DMS153 (cell line): ENCODE measurements at regions not wholly inside any gene's neighbourhood (a gene's known extent, or its start where the extent isn't known, plus 50 kb on each side); places are given as distances from the start of the nearest gene placed in this dataset.

Experiments
- DNase-seq: peaks from one replicate; lab custom pipeline; 2025; lab: John Stamatoyannopoulos, UW

DNA sequence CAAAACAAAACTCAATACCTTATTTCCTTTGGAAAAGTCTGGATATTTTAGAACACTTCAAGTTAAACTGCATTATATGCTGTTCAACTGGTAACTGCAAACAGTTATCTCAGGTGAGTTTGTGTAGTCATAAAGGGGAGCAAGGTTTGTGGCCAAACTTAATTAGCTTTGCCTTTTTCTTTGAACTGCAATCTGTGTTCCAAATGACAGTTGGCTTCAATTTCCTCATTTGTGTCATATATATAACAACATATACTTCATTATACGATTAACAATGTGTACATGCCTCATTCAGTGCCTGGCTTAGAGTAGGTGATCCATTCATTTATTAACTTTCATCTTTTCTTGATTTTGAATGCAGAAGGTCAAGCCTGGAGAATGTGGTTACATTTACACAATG is 55.8 kb downstream of the KCNE4 start:
- DNase-seq: no peak

DNA sequence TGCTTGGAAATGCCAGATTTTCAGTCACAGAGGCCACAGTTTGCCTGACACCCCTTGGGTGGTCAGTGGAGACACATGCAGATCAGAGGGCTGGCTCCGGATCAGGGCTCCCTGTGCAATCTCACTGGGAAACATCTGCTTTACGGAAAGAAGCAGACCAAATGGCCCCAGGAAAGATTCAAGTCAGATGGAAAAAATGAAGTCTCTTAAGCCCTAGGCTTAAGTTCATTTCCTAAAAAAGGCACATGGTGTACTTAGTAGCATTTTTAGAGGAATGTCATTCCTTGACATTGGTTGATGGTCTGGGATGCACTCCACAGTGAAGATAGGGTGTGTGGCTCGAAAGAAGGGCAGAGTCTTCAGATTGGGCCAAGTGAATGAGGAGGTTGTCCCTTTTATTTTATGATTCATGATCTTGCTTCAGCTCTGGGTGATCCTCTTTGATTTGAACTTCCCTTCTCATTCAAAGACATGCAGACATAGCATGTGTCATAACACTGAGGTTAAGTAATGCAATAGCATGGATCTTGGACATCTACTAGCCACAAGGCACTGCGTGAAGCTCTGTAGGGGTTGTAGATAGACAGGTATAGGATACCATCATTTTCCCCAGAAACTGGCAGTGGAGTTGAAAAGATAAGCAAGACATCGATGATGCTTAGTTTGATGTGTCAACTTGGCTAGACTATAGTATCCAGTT is 56.5 kb downstream of the KCNE4 start:
- DNase-seq: no peak

DNA sequence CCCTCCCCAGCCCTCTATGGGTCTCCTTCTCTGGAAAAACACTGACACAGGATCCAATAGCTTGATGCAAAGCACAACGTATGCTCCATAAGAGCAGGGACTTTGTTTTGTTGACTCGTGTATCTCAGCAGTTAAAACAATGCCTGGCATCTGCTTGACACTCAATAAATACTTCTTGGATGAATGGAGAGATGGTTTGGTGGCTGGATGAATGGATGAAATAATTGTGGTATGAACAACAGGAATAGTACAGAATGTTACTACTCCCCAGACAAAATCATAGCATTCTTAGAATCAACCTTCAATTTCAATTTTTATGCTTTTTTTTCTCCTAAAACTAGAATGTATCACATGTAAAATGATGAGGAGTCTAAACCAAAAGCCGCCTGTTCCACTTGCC is 57.4 kb downstream of the KCNE4 start:
- DNase-seq: no peak

DNA sequence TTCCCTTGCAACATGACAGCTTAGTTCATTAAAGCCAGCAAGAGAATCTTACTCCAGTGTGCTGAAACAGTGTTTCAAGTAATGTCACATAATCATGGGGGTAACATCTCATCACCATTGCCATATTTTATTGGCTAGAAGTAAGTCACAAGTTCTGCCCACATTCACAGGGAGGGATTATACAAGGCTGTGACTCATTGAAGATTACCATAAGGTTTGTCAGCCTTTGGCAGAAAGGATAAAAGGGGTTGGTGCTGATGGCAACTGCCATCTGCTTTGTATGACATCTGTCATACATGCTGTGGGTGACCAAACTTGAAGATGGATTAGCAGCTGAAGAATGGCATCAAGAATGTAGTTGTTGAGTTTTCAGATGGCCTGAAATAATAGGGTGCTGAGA is 61.2 kb downstream of the KCNE4 start:
- DNase-seq: no peak

DNA sequence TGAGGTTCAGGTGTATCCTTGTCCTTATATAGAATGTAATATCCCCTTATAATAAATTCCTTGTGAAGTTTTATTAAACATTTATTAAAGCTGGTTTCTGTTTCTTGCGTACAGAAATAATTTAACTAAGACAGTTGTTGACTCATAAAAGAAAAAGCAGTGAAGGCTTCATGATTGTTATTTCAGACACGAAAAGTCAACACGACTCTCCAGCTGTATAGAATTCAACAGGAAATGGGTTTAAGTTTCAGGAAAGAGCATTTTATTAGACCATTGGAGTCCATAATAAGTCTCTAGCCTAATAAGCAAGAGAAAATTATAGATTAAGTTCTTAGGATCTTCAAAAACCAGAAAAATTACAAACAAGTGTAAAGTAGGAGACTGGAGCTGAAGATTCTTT is 62.2 kb downstream of the KCNE4 start:
- no peak for DNase-seq

DNA sequence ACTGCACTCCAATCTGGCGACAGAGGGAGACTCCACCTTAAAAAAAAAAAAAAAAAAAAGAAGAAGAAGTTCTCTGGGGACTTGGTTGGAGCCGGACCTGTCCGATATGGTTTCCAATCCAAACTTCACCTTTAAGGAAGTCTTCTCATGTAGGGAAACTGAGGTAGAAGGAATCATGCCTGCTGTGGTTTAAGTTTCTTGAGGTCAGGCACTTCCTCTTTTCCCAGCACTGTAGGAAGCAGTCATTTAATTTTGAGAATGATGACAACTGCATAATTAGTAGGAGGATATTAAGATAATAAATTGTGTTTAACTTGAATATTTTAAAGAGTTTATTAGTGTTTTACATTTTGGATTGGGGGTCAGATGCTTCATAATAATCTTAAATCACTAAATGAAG is 62.9 kb downstream of the KCNE4 start:
- no peak for DNase-seq

DNA sequence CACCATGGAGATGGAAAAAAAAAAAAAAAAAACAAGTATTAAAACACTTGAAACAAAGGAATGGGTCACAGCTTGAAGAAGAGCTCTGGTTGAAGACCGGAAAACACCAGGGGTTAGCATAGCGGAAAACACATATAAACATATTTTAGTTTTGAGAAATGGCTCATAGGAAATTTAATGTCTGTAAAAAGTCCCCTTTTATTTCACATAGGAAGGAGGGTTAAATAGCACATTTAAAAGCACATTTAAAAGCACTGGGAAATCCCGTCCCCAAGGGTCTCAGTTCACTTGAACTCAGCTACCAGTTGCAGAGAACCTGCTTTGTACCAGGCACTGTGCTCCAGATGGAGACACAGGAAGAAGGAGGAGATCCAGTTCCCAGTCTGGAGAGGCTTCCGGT is 65.5 kb downstream of the KCNE4 start:
- no peak for DNase-seq

DNA sequence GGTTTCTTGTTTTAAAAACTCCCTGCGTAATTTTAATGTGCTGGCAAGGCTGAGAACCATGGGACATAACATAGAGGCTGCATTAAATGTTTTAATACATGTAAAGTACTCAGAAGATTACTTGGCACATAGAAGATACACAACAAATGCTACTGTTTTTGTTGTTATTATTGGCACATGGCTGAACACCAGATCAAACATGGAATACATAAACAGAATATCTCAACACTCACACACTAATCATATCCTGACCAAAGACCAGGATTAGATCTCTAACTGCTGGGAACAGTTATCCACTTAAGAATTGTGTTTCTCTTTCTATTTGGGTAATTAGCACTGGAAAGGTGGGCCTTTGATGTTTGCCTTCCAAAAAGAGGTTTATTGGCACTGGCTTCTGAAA is 69.3 kb downstream of the KCNE4 start:
- DNase-seq: no peak

DNA sequence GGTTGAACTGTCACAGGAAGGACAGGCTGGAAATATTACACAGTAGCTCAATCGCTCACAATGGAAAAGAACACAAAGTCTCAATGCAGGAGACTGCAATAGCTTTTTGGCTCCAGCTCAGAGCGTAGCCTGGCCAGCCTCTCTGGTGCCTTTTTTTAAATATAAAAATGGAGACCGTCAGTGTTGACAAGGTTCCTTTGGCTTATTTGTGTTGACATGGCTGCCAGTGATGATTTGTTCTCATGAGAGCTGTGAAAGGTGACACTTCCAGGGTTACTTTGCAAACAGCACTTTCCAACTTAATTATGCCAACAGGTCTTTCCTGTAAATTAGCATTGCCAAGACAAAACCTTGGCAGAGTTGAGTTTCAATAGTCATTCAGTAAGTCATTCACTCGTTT is 70.8 kb downstream of the KCNE4 start:
- DNase-seq: peak; percentile 59

DNA sequence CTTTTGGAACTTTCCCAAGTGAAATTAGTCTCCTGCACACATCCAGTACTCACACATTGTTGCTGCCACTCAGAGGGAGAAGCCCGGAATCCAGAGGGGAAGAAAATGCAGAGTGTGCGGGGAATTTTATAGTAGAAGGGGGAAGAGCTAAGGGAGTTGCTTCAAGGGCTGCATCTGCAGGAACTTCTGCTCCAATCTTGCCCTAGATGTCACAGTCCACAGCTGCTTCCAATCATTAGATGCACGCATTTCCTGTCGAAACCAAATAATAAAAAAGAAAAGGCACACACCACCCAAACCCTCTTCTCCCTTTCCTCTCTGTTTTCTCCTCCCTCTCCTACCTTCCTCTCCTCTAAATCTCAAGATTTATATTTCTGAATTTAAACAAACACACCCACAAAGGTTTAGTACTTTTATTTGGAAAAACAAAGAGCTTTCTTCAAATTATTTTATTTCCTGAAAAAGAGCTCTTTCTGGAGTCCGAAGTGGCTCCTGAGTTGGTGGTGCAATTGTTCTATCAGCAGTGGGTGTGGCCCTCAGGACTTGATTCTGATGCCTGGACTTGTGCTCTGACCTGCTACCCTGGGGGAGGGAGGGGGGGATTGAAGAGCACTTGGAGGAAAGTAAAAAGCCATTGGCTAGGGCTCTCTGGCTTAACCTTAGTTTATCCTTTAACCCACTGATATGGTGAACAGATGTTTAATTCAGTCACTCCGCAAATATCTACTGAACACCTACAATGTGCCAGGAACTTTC is 72.0 kb downstream of the KCNE4 start:
- no peak for DNase-seq

DNA sequence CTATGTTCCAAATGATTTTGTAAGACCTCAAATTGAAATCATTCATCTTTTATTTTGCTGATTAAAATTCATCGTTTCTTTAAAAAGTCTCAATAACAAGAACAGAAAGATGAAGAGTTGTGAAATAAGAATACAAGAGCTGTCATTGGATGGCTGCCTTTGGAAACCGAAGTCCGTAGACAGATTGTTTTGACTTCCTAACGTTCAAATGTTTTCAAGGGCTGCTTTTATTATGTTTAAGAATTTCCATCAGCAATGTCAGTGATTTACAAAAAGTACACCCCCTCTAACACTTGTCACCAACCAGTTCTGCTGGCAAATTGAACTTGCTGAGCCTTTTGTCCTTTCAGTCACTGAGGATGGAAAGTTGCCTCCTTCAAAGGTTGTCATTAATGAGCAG is 89.6 kb downstream of the KCNE4 start:
- no peak for DNase-seq

DNA sequence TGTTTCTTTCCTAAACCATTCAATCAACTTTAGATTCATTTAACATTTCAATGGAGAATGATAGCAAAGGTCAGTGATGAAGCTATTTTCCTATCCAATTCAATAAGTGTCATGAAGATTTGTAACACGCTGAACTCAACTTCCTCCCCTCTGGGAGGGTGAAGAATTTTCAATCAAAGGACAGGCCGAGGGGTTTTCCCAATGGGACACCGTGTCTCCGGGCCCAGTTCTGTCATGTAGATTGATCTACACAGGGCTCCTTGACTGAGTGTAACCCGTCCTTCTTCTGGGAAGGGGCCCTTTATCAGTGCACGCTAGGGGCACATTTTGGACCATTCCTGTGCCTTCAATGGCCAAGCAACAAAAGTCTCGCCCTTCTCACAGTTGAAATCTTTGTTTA is 90.1 kb downstream of the KCNE4 start:
- no peak for DNase-seq

DNA sequence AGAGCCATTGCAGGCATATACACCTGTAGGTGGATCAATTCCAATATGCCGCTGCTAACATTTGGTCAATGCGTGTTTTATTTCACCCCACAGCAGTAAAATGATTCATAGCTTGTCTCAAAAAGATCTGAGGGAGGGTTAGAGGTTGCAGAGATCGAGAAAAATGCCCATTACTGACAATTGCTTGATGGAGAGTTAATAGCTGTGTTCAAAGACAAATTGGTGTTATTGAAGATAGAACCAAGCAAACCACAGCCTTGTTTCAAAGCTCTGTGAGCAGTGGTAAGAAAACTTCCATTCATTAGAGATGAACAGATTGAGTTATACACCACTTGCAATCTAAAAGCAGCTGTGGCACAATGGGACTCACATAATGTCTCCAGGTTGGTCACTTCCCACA is 95.4 kb downstream of the KCNE4 start:
- DNase-seq: no peak

DNA sequence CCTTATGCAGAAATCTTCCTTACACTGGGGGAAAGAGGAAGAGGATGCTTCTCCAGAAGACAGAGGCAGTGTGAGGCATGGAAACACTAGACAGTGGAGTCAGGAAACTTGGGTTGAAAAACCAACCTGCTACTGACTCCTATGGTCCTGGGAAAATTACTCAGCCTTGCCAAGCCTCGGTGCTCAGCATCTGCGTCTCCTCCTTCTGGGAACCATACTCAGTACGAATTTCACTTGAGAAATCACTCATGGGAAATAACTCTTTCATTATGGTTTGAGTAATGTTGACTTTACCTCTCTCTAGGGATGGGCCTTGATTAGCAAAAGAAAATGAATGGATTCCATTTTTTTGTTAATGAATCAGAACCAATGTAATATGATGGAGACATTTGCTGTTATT is 96.5 kb downstream of the KCNE4 start:
- DNase-seq: no peak

DNA sequence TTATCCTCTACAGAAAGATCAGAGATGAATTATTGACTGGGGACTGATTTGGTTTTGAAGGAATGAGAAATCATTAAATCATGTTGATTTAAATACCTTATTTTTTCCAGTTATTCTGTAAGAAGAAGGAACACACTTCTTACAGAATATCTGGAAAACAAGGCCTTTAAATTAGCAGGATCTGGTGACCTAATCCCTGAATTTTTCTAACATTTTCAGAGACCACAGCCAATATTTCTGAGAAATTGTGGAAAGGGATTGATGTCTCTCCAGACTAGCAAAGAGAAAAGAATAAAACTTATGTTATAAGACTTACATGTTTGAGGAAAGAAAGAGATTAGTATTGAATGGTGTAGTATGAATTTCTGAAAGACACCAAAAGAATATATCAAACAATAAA is 104.0 kb downstream of the KCNE4 start:
- DNase-seq: no peak

DNA sequence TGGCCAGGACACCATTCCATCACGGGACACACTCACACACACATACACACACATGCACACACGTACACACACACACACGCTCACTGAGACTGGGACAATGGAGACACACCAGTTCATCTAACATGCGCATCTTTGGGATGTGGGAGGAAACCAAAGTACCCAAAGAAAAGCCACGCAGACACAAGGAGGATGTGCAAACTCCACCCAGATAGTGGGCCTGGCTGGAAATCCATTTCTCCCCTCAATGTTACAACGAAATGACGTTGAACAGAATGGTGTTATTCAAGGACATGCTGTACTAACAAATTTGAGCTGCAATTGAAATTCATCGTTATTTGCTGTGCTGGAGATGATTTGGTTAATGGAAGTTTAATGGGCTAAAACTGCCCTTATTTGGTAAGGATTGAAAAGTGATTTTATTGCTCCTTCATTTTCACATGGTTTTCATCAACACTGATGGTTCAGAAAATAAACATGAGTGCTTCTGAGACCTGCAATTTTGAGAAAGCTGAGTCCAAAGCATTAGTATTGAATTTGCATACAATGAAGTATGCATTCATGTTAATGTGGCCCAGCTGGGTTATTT is 110.0 kb downstream of the KCNE4 start:
- no peak for DNase-seq

DNA sequence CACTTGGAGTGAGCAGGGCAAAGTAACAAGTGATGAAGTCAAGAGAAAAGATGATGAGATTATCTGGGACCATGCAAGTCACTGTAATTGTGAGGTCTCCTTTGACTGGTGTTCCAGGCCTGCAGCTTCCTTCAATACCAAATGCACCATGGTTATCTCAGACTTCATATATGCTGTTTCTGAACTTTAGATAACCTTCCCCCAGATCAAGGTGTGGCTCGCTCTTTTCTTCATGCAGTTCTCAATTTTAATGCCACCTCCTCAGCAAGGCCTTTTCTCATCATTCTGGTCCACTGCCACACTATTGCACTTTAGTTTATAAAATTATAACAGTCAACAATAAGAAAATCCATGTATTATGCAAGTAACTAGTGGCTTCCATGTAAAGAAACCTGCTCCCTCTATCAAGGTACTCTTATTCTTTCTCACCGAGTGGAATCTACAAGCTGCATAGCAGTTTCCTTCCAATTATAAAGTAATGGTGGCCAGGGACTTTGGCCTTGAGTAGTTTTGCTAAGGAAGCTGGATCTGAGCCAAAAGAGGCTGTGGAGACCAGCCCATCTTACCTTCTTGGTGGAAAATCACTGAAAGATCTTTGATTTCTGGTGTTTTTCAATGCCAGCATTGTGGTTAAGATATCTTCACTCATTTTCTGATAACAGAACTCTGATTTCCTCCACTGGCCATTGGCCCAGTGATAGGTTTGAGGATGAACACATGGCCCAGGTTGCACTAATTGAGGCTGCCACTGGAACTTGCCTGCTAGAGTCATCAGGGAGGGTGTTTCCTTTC is 113.6 kb downstream of the KCNE4 start:
- DNase-seq: no peak

DNA sequence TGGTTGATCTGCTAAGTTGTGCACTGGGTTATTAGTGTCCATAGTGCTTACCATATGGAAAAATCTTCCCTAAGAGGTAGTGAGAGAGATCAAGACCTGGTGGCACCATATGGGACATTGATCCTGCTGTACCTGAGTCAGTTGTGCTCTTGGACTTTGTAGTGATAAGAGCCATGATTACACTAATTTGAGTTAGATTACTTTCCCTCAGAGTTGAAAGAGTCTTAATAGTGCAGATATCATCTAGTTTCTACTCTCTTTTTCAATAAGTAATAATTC is 114.2 kb downstream of the KCNE4 start:
- DNase-seq: no peak

DNA sequence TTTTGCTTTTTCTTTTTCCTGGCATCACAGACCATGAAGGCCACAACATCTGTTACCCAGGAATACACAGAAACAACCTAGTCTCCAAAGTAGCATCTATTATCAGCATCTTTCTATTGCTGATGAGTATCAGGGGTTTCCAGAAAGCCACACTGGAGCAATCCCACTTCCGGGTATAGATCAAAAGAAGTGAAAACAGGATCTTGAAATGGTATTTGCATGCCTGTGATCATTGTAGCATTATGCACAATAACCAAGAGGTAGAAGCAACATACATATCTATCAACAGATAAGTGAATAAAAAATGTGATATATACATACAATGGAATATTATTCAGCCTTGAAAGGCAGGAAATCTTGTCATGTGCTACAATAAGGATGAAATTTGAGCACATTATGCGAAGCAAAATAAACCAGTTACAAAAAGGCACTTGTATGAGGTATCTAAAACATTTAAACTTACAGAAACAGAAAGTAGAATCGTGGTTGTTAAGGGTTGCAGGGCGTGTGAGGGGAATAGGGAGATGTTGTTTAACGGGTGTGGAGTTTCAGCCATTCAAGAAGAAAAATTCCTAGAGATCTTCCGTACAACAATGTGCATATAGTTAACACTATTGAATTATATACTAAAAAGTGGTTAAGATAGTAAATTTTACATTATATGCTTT is 115.1 kb downstream of the KCNE4 start:
- no peak for DNase-seq

DNA sequence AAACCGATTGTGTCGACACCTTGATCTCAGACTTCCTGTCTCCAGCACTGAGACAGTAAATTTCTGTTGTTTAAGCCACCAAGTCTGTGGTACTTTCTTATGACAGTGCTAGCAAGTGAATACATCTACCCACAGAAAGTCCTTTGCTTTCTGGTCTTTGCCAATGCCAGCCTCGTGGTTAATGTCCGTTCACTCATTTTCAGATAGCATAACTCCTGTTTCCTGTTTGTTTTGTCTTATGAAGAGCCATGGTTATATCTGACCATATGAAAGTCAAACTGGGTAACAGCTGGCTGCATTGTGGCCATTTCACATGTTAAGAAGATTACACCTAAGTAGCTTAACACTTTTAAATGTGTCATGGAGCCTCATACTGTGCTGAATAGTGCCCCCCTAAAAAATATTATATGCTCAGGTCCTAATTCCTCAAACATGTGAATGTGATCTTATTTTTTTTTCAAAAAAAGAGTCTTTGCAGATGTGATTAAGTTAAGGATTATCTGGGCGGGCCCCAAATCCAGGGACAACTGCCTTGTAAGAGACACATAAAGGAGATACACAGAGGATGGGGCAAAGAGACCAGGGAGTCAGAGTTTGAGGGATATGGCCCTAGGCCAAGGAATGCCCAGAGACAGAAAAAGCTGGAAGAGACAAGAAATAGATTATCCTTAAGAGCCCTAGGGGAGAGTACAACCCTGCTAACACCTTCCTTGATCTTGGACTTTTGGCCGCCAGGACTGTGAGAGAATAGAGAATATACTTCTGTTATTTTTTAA is 118.0 kb downstream of the KCNE4 start:
- no peak for DNase-seq

DNA sequence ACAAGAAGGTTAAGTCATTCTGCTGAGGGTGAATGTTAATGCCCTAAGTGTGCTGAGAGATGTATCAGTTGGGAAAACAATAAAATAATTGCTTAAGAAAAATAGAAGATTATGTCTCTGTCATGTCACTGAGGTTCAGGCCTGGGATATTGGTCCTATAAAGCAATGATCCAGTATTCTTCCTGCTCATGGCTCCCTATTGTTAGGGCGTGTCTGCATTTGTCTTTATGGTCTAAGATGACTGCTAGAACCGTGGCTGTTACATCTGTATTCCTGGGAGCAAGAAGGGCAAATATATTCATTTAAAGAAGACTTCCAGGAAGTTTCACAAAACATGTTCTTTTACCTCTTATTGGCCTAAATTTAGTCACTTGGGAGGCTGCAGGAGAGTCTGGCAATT is 125.0 kb downstream of the KCNE4 start:
- no peak for DNase-seq

DNA sequence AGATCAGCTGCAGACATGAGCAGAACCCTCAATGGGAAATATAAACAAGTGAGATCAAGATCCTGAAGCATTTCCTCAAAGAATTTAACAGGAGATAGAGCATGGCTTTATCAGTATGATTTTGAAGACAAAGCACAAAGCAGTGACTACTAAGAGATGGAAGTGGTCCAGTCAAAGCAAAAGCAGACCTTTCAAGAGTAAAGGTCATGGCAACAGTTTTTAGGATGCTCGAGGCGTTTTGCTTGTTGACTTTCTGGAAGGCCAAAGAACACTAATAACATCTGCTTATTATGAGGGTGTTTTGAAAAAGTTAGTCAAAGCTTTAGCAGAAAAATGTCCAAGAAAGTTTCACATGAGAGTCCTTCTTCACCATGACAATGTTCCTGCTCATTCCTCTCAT is 128.5 kb downstream of the KCNE4 start:
- DNase-seq: no peak
